ENCODE measurements at regions not wholly inside any gene's neighbourhood (a gene's known extent, or its start where the extent isn't known, plus 50 kb on each side); places are given as distances from the start of the nearest gene placed in this dataset.
"Not testable (repeated sequence)": the region's sequence is repeated elsewhere in the genome, so short reads cannot be mapped to it uniquely, and the experiment has no call there.

DNA sequence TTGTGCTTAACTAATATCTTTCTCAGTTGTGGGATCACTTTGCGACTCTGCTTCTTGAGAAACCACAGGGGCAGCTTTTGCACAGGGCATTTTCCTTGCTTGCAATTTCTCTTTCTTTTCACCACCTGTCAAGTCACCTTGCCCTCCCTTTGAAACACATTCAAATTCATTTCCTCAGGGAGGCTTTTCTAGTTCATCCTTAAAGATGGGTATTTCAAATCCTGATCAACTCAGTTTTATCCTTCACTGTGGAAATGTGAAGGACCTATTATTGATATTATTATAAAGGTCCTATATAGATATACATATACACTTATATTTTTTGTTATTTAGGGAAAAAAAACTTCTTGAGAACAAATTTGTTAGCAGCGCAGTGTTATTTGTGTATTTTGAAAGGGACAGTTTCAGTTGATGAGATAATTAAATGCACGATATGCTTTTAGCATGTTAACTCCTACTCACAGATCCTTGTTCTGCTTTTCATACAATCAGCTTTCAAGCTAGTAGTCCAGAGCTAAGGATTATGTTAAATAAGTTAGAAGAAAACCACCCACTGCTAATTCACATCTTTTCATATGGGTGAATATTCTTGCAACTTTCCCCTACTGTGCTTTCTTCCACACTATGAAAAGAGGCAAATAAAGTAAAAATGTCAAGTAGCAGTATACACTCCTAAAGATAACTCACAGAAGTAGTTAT lies 501.4 kb upstream of the RGS6 start:
- Histone ChIP-seq H3K27me3 (no peaks in the 10 kb centered on the region), H3K4me1 (no peaks in the 10 kb centered on the region), H3K9me3 (no peaks in the 10 kb centered on the region), H3K27ac (no peak overlapping the region), H3K36me3 (no peaks in the 10 kb centered on the region), H3K4me3 (no peak overlapping the region), H3K9ac (ENCODE audit: low read depth in 2 of 2, low read length in 2 of 2) (no peak overlapping the region)
- no peak for DNase-seq
- no peak for TF ChIP-seq CTCF (IDR thresholded peaks at IDR 0.05)
- intact Hi-C loops (cut with DNase I) = no loop called here

DNA sequence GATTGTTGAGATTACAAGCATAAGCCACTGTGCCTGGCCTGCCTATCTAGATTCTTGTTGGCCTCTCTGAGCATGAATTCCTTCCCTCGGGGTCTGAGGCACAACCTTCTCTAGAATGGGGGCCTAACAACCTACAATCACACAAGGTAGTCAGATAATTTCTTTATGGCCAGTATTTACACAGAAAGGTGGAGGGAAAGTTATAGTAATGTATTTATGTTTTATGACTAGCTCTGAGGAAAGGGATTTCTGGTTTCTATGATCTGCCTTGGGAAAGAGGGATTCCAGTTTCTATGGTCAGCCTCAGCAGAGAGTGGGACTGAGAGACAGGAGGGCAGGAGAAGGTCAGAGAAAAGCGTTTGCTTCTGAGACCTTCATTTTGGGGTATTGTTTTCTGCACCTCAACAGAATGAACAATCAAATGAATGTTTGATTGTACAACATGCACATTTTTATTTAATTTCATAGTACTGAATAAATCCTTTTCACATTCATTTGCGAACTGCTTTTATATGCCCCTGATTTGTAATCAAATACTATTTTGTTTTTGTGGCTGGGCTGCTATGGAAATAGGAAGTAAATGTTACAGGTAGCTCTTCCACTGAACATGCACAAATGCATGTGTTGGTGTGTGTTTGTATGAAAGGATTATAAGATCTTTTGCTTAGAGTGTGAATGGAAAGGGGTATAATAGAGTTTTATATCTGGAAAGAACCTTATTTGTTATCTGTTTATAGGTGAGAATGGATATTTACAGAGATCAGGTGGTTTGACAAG lies 499.7 kb upstream of the RGS6 start:
- Histone ChIP-seq H3K36me3 (no peaks in the 10 kb centered on the region), H3K4me1 (no peaks in the 10 kb centered on the region), H3K9me3 (no peaks in the 10 kb centered on the region), H3K27me3 (no peaks in the 10 kb centered on the region), H3K9ac (ENCODE audit: low read depth in 2 of 2, low read length in 2 of 2) (no peak overlapping the region), H3K4me3 (no peak overlapping the region), H3K27ac (no peak overlapping the region)
- TF ChIP-seq CTCF (IDR thresholded peaks at IDR 0.05) = no peak
- intact Hi-C loops (cut with DNase I) = no loop called here
- no peak for DNase-seq

GRCh38 chr14:71433303-71433702 lies 498.9 kb upstream of the RGS6 start:
- Histone ChIP-seq H3K4me3 (no peak overlapping the region), H3K27me3 (no peaks in the 10 kb centered on the region), H3K36me3 (no peaks in the 10 kb centered on the region), H3K27ac (no peak overlapping the region), H3K9me3 (no peaks in the 10 kb centered on the region), H3K4me1 (no peaks in the 10 kb centered on the region), H3K9ac (ENCODE audit: low read depth in 2 of 2, low read length in 2 of 2) (no peak overlapping the region)
- intact Hi-C loops (cut with DNase I) = no loop called here
- TF ChIP-seq CTCF (IDR thresholded peaks at IDR 0.05) = no peak
- DNase-seq = no peak

- H3K9ac ChIP-seq (ENCODE audit: low read depth in 2 of 2, low read length in 2 of 2); H3K9me3 ChIP-seq; H3K4me3 ChIP-seq; DNase-seq; H3K36me3 ChIP-seq; intact Hi-C loops (cut with DNase I); H3K27ac ChIP-seq; H3K27me3 ChIP-seq; H3K4me1 ChIP-seq: not testable (repeated sequence)
Measured at GRCh38 chr14:71435641-71436040, 496.6 kb upstream of the RGS6 start.

- H3K36me3 ChIP-seq = no peaks in the 10 kb centered on the region
- no peak for DNase-seq
- H3K9ac ChIP-seq (ENCODE audit: low read depth in 2 of 2, low read length in 2 of 2) = no peak overlapping the region
- no peaks in the 10 kb centered on the region for H3K4me1 ChIP-seq
- no peak for TF ChIP-seq CTCF (IDR thresholded peaks at IDR 0.05)
- intact Hi-C loops (cut with DNase I) = no loop called here
- no peaks in the 10 kb centered on the region for H3K9me3 ChIP-seq
- no peaks in the 10 kb centered on the region for H3K27me3 ChIP-seq
- no peak overlapping the region for H3K27ac ChIP-seq
- no peak overlapping the region for H3K4me3 ChIP-seq
Measured at GRCh38 chr14:71437870-71438269, 494.4 kb upstream of the RGS6 start.

- H3K9me3 ChIP-seq = no peaks in the 10 kb centered on the region
- intact Hi-C loops (cut with DNase I) = no loop called here
- no peak overlapping the region for H3K9ac ChIP-seq (ENCODE audit: low read depth in 2 of 2, low read length in 2 of 2)
- no peak overlapping the region for H3K4me3 ChIP-seq
- no peak for TF ChIP-seq CTCF (IDR thresholded peaks at IDR 0.05)
- no peak for DNase-seq
- H3K4me1 ChIP-seq = no peaks in the 10 kb centered on the region
- no peaks in the 10 kb centered on the region for H3K27me3 ChIP-seq
- H3K36me3 ChIP-seq = no peaks in the 10 kb centered on the region
- no peak overlapping the region for H3K27ac ChIP-seq
Measured at GRCh38 chr14:71438684-71439083, 493.5 kb upstream of the RGS6 start.

Data from colonic mucosa (tissue), 4 donors.